ENCODE measurements at regions not wholly inside any gene's neighbourhood (a gene's known extent, or its start where the extent isn't known, plus 50 kb on each side); places are given as distances from the start of the nearest gene placed in this dataset.
"Not testable (repeated sequence)": the region's sequence is repeated elsewhere in the genome, so short reads cannot be mapped to it uniquely, and the experiment has no call there.

- no peak for TF ChIP-seq CTCF (IDR thresholded peaks at IDR 0.05)
- no peak for TF ChIP-seq ZFX (IDR thresholded peaks at IDR 0.05; ENCODE audit: borderline replicate concordance)
- no peak overlapping the region for H3K27ac ChIP-seq
Measured at GRCh38 chr10:90993340-90993739, 72.5 kb upstream of the ANKRD1 start.

GRCh38 chr10:90997670-90998069, 76.8 kb upstream of the ANKRD1 start:
- TF ChIP-seq ZFX (IDR thresholded peaks at IDR 0.05; ENCODE audit: borderline replicate concordance) = no peak
- no peak for TF ChIP-seq CTCF (IDR thresholded peaks at IDR 0.05)
- H3K27ac ChIP-seq = no peak overlapping the region

DNA sequence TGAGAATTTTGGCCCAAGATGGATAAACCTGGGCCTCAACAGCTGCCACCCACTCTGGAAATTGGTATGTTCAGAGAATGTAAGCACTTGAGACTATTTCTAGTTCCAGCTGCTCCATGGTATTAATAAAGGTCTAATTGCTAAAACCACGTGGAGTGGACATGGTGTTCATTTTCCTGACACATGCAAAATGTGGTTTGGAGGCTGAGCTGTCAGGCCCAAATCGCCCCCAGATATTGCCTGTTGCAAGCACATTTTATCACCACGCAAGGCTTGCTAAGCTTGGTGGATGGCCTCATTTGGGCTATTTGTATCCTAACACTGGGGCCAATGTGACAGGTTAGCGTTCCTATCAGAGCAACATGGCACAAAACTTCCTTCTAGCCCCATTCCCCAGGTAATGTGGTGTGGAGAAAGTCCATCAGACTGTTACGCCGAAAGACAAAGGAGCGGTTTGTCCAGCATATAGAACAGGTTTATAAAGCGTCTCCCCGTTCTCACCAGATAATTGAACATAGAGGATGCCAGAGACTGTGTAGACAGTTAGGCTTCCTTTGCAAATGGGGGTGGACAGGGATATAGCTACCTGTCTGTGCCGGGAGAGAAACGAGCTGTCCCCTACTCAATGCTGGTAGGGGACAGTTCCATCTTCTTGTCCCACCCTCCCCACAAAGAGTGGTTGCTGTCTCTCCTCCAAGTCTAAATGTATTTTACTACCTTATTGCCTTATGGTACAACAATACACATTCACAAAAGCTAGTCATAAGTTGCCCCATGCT, 78.0 kb upstream of the ANKRD1 start:
- no peak for TF ChIP-seq CTCF (IDR thresholded peaks at IDR 0.05)
- TF ChIP-seq ZFX (IDR thresholded peaks at IDR 0.05; ENCODE audit: borderline replicate concordance) = no peak
- no peak overlapping the region for H3K27ac ChIP-seq

DNA sequence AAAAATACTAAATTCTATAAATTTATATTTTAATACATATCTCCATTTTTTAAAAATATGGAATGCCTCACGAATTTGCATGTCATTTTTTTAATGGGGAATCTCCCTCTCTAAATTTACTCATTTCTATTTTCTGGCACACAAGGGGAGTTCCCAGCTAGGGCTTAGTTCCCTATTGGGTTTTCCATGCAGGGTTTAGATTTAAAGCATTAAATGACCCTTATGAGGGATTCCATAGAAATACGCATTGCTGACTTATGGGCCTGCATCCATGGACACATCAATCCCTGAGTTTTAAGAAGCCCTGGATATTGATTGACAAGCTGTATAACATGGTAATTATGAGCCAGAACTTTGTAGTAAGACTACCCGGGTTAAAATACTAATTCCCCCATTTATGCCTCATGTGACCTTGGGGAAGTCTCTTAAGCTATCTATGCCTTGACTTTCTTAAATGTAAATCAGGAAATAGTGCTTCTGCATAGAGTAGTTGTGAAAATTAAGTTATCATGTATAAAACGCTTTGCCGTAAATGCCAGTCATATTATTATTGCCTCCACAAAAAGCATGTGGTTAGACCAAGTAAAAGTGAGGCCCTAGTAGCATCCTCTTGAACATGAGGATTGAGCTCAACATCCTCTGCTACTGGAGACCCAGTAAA, 78.8 kb upstream of the ANKRD1 start:
- TF ChIP-seq ZFX (IDR thresholded peaks at IDR 0.05; ENCODE audit: borderline replicate concordance) = no peak
- no peak for TF ChIP-seq CTCF (IDR thresholded peaks at IDR 0.05)
- no peak overlapping the region for H3K27ac ChIP-seq

DNA sequence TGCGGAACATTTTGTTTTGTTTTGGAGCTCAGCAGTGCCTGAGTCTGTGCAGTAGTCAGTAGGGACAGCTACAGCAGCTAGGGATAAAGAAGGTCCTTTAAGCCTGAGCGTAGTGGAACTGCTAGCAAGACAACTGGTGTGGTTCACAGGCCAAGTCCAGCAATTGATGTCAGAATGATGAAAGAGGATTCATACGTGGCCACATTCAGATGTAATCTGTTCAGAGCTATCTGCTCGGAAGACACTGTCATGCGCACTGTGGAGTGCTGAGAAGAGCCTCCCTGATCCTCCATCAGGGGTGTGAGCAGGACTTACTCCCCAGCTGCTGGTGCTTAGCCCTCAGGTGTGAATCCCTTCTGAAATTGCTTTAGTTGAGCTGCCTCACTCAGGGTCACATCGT, 79.6 kb upstream of the ANKRD1 start:
- H3K27ac ChIP-seq = no peak overlapping the region
- TF ChIP-seq CTCF (IDR thresholded peaks at IDR 0.05) (no peak), ZFX (IDR thresholded peaks at IDR 0.05; ENCODE audit: borderline replicate concordance) (no peak)

- TF ChIP-seq ZFX (IDR thresholded peaks at IDR 0.05; ENCODE audit: borderline replicate concordance) = no peak
- no peak for TF ChIP-seq CTCF (IDR thresholded peaks at IDR 0.05)
- no peak overlapping the region for H3K27ac ChIP-seq
Measured at GRCh38 chr10:91000985-91001384, 80.1 kb upstream of the ANKRD1 start.

- TF ChIP-seq CTCF (IDR thresholded peaks at IDR 0.05) (no peak), ZFX (IDR thresholded peaks at IDR 0.05; ENCODE audit: borderline replicate concordance) (no peak)
- no peak overlapping the region for H3K27ac ChIP-seq
Measured at GRCh38 chr10:91002656-91003055, 81.8 kb upstream of the ANKRD1 start.

DNA sequence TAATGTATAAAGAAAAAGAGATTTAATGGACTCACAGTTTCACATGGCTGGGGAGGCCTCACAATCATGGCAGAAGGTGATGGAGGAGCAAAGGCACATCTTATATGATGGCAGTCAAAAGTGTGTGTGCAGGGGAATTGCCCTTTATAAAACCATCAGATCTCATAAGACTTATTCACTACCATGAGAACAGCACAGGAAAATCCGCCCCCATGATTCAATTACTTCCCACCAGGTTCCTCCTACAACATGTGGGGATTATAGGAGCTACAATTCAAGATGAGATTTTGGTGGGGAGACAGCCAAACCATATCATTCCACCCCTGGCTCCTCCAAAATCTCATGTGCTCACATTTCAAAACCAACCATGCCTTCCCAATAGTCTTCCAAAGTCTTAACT, 82.5 kb upstream of the ANKRD1 start:
- not testable (repeated sequence) for H3K27ac ChIP-seq

GRCh38 chr10:91005276-91005675, 84.4 kb upstream of the ANKRD1 start:
- H3K27ac ChIP-seq = not testable (repeated sequence)
